HG02884 (cell line): ENCODE measurements at regions not wholly inside any gene's neighbourhood (a gene's known extent, or its start where the extent isn't known, plus 50 kb on each side); places are given as distances from the start of the nearest gene placed in this dataset.
"Not testable (repeated sequence)": the region's sequence is repeated elsewhere in the genome, so short reads cannot be mapped to it uniquely, and the experiment has no call there.

Experiments
- ATAC-seq: cut with Tn5 transposase; IDR thresholded peaks from one replicate; pipeline ENCODE4 v1.9.1; 2021; ENCODE audit warnings: mild to moderate bottlenecking, moderate library complexity; ENCODE audit not compliant: unreplicated experiment

GRCh38 chr2:49861821-49862220 is 707.5 kb upstream of the FSHR start:
- no peak for ATAC-seq

- ATAC-seq, result no peak
Measured at GRCh38 chr2:49860834-49861233, 706.5 kb upstream of the FSHR start.

- ATAC-seq, result no peak
Measured at GRCh38 chr2:49860170-49860569, 705.9 kb upstream of the FSHR start.

- ATAC-seq, result no peak
Measured at GRCh38 chr2:49858657-49859056, 704.3 kb upstream of the FSHR start.

- ATAC-seq, result no peak
Measured at GRCh38 chr2:49858113-49858490, 703.8 kb upstream of the FSHR start.

- no peak for ATAC-seq
Measured at GRCh38 chr2:49857371-49858112, 703.2 kb upstream of the FSHR start.

- ATAC-seq, result no peak
Measured at GRCh38 chr2:49845671-49846070, 691.4 kb upstream of the FSHR start.

GRCh38 chr2:49845021-49845420 is 690.7 kb upstream of the FSHR start:
- no peak for ATAC-seq

- not testable (repeated sequence) for ATAC-seq
Measured at GRCh38 chr2:49844113-49844512, 689.8 kb upstream of the FSHR start.

GRCh38 chr2:49843314-49843713 is 689.0 kb upstream of the FSHR start:
- no peak for ATAC-seq

GRCh38 chr2:49840428-49840975 is 686.2 kb upstream of the FSHR start:
- ATAC-seq, result no peak

GRCh38 chr2:49839818-49840217 is 685.5 kb upstream of the FSHR start:
- ATAC-seq, result no peak

- no peak for ATAC-seq
Measured at GRCh38 chr2:49837561-49838293, 683.4 kb upstream of the FSHR start.

GRCh38 chr2:49836017-49836416 is 681.7 kb upstream of the FSHR start:
- no peak for ATAC-seq

- no peak for ATAC-seq
Measured at GRCh38 chr2:49834433-49834832, 680.1 kb upstream of the FSHR start.

- ATAC-seq, result no peak
Measured at GRCh38 chr2:49832555-49832954, 678.2 kb upstream of the FSHR start.

- ATAC-seq, result no peak
Measured at GRCh38 chr2:49831698-49832367, 677.5 kb upstream of the FSHR start.

- no peak for ATAC-seq
Measured at GRCh38 chr2:49830846-49831245, 676.5 kb upstream of the FSHR start.

- ATAC-seq, result no peak
Measured at GRCh38 chr2:49827366-49827765, 673.1 kb upstream of the FSHR start.

- ATAC-seq, result no peak
Measured at GRCh38 chr2:49813208-49813607, 658.9 kb upstream of the FSHR start.

- no peak for ATAC-seq
Measured at GRCh38 chr2:49812730-49813129, 658.4 kb upstream of the FSHR start.

GRCh38 chr2:49811502-49811901 is 657.2 kb upstream of the FSHR start:
- no peak for ATAC-seq
